WTC11 (cell line): ENCODE measurements at regions not wholly inside any gene's neighbourhood (a gene's known extent, or its start where the extent isn't known, plus 50 kb on each side); places are given as distances from the start of the nearest gene placed in this dataset.

Experiments used
- ATAC-seq: fragments of 200-7000 bp; cut with Tn5 transposase; 2 replicates; pipeline ENCODE4 v1.10.0; 2021; ENCODE audit warnings: mild to moderate bottlenecking, moderate library complexity
- CTCF ChIA-PET: fragments of 300-600 bp; sonication (Branson Sonifier 250); formaldehyde crosslinking; loops from one replicate; lab custom pipeline; 2021; ENCODE audit warnings: antibody characterized with exemption; lab: Charles Lee
- POLR2A ChIA-PET: fragments of 350-600 bp; sonication (Branson Sonifier 250); formaldehyde crosslinking; loops from one replicate; lab custom pipeline; 2021; ENCODE audit warnings: antibody characterized with exemption; lab: Charles Lee
- DNase-seq: peaks from one replicate; pipeline ENCODE4 v3.0.0; 2021; ENCODE audit warnings: low spot score
- H3K27ac Mint-ChIP-seq: 2 replicates; pipeline ENCODE4 v1.8.0; 2021; ENCODE audit warnings: mixed read lengths
- H3K27me3 Mint-ChIP-seq: 2 replicates; pipeline ENCODE4 v1.8.0; 2021; ENCODE audit warnings: low read depth, mild to moderate bottlenecking, moderate library complexity, mixed read lengths
- H3K36me3 Mint-ChIP-seq: 2 replicates; pipeline ENCODE4 v1.8.0; 2021; ENCODE audit warnings: mixed read lengths
- H3K4me1 Mint-ChIP-seq: 2 replicates; pipeline ENCODE4 v1.8.0; 2022; ENCODE audit warnings: mixed read lengths
- H3K4me3 Mint-ChIP-seq: 2 replicates; pipeline ENCODE4 v1.8.0; 2021; ENCODE audit warnings: mild to moderate bottlenecking, moderate library complexity, mixed read lengths
- H3K9me3 Mint-ChIP-seq: 2 replicates; pipeline ENCODE4 v1.8.0; 2021; ENCODE audit warnings: mixed read lengths
- ATF6 ChIP-seq: sonication (generic); formaldehyde crosslinking; IDR thresholded peaks from 2 replicates; pipeline ENCODE4 v1.8.1; 2023; ENCODE audit warnings: mild to moderate bottlenecking, missing genetic modification reagents
- EMX1 ChIP-seq: fragments of 250-450 bp; sonication (Bioruptor Pico); IDR thresholded peaks from 2 replicates; pipeline ENCODE4 v1.8.0; 2021; ENCODE audit warnings: mild to moderate bottlenecking
- ESRRA ChIP-seq: sonication (generic); formaldehyde crosslinking; IDR thresholded peaks from 2 replicates; pipeline ENCODE4 v1.8.1; 2022; ENCODE audit warnings: mild to moderate bottlenecking, missing genetic modification reagents, borderline replicate concordance
- FOXJ3 ChIP-seq: sonication (generic); formaldehyde crosslinking; IDR thresholded peaks from 2 replicates; pipeline ENCODE4 v1.9.0; 2021; ENCODE audit warnings: missing genetic modification reagents, mild to moderate bottlenecking, borderline replicate concordance
- GRHL2 ChIP-seq: fragments of 250-450 bp; sonication (Bioruptor Pico); IDR thresholded peaks from 2 replicates; pipeline ENCODE4 v1.8.0; 2022; ENCODE audit warnings: mild to moderate bottlenecking, moderate library complexity; ENCODE audit not compliant: insufficient replicate concordance, severe bottlenecking
- IRF2 ChIP-seq: sonication (generic); formaldehyde crosslinking; IDR thresholded peaks from 2 replicates; pipeline ENCODE4 v1.8.0; 2022; ENCODE audit warnings: low read depth, missing genetic modification reagents, borderline replicate concordance
- MLX ChIP-seq: sonication (generic); formaldehyde crosslinking; IDR thresholded peaks from 2 replicates; pipeline ENCODE4 v1.8.1; 2023; ENCODE audit warnings: mild to moderate bottlenecking, missing genetic modification reagents, moderate library complexity
- MXD4 ChIP-seq: fragments of 250-450 bp; sonication (Bioruptor Pico); IDR thresholded peaks from 2 replicates; pipeline ENCODE4 v1.8.0; 2021; ENCODE audit warnings: mild to moderate bottlenecking, moderate library complexity, borderline replicate concordance
- NR2C2 ChIP-seq: sonication (generic); formaldehyde crosslinking; IDR thresholded peaks from 2 replicates; pipeline ENCODE4 v1.8.0; 2022; ENCODE audit warnings: mild to moderate bottlenecking, missing genetic modification reagents
- TEAD4 ChIP-seq: sonication (generic); formaldehyde crosslinking; IDR thresholded peaks from 2 replicates; pipeline ENCODE4 v1.8.0; 2022; ENCODE audit warnings: mild to moderate bottlenecking, missing genetic modification reagents
- ZNF416 ChIP-seq: fragments of 250-450 bp; sonication (Bioruptor Pico); IDR thresholded peaks from 2 replicates; pipeline ENCODE4 v1.9.0; 2021; ENCODE audit warnings: mild to moderate bottlenecking, inconsistent platforms
- ZNF423 ChIP-seq: fragments of 250-450 bp; sonication (Bioruptor Pico); IDR thresholded peaks from 2 replicates; pipeline ENCODE4 v2.1.2; 2022; ENCODE audit warnings: mild to moderate bottlenecking, moderate library complexity
- TF ChIP-seq, protein P1 (sequence below): sonication (generic); formaldehyde crosslinking; IDR thresholded peaks from 2 replicates; pipeline ENCODE4 v1.8.0; 2023; ENCODE audit warnings: missing genetic modification reagents
- TF ChIP-seq, protein P2 (sequence below): sonication (generic); formaldehyde crosslinking; IDR thresholded peaks from 2 replicates; pipeline ENCODE4 v1.8.0; 2022; ENCODE audit warnings: missing genetic modification reagents
- TF ChIP-seq, protein P3 (sequence below): fragments of 200-600 bp; IDR thresholded peaks from 2 replicates; pipeline ENCODE4 v1.8.0; 2022; ENCODE audit warnings: antibody characterized with exemption
- TF ChIP-seq, protein P4 (sequence below): sonication (generic); formaldehyde crosslinking; IDR thresholded peaks from 2 replicates; pipeline ENCODE4 v1.8.1; 2022; ENCODE audit warnings: low read depth, mild to moderate bottlenecking, moderate library complexity, missing genetic modification reagents, borderline replicate concordance
- TF ChIP-seq, protein P5 (sequence below): sonication (generic); formaldehyde crosslinking; IDR thresholded peaks from 2 replicates; pipeline ENCODE4 v1.8.0; 2022; ENCODE audit warnings: mild to moderate bottlenecking, missing genetic modification reagents
- TF ChIP-seq, protein P6 (sequence below): sonication (generic); formaldehyde crosslinking; IDR thresholded peaks from 2 replicates; pipeline ENCODE4 v1.8.0; 2022; ENCODE audit warnings: mild to moderate bottlenecking, missing genetic modification reagents
- TF ChIP-seq, protein P7 (sequence below): fragments of 250-450 bp; sonication (Bioruptor Pico); IDR thresholded peaks from 2 replicates; pipeline ENCODE4 v1.9.0; 2021; ENCODE audit warnings: mild to moderate bottlenecking
- TF ChIP-seq, protein P8 (sequence below): sonication (generic); formaldehyde crosslinking; IDR thresholded peaks from 2 replicates; pipeline ENCODE4 v1.8.1; 2023; ENCODE audit warnings: mild to moderate bottlenecking, missing genetic modification reagents

GRCh38 chr4:116546759-116547158 lies 538.6 kb downstream of the TRAM1L1 start:
- TF ChIP-seq MXD4 (CRISPR knock-in tag) (no peak), ZNF416 (CRISPR knock-in tag) (no peak), ESRRA (CRISPR knock-in tag) (no peak), FOXJ3 (CRISPR knock-in tag) (no peak), EMX1 (no peak)
- no peak overlapping the region for H3K4me3 Mint-ChIP-seq
- peaks cover 10% of the 10 kb centered on the region for H3K4me1 Mint-ChIP-seq

DNA sequence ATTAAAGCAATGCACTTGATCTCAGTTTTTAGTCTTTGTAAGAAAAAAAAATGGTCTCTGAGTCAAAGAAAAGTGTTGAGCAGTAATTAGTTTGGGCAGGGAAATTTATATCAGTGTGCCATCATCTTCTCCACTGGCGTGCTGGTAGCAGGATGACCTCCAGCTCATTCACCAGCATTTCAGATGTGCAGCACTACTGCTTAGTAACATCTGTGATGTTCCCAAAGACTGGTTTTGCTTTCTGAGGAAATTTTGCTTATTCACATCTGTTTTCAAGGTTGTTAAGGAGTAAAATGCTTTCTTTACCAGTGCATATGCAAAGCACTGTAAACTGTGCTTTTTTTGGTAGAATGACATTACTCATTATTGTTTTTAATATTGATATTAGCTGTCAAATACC lies 540.4 kb downstream of the TRAM1L1 start:
- POLR2A ChIA-PET, result no interaction called here
- H3K27me3 Mint-ChIP-seq, result no peaks in the 10 kb centered on the region
- DNase-seq, result no peak
- no peak overlapping the region for H3K27ac Mint-ChIP-seq
- CTCF ChIA-PET, result no interaction called here
- H3K4me1 Mint-ChIP-seq, result peaks cover 10% of the 10 kb centered on the region
- no peak overlapping the region for H3K4me3 Mint-ChIP-seq
- peaks cover 4% of the 10 kb centered on the region for H3K9me3 Mint-ChIP-seq
- H3K36me3 Mint-ChIP-seq, result no peaks in the 10 kb centered on the region
- ATAC-seq, result no peak
- TF ChIP-seq, protein P1, sequence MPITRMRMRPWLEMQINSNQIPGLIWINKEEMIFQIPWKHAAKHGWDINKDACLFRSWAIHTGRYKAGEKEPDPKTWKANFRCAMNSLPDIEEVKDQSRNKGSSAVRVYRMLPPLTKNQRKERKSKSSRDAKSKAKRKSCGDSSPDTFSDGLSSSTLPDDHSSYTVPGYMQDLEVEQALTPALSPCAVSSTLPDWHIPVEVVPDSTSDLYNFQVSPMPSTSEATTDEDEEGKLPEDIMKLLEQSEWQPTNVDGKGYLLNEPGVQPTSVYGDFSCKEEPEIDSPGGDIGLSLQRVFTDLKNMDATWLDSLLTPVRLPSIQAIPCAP, result no peak
- TF ChIP-seq, protein P2, sequence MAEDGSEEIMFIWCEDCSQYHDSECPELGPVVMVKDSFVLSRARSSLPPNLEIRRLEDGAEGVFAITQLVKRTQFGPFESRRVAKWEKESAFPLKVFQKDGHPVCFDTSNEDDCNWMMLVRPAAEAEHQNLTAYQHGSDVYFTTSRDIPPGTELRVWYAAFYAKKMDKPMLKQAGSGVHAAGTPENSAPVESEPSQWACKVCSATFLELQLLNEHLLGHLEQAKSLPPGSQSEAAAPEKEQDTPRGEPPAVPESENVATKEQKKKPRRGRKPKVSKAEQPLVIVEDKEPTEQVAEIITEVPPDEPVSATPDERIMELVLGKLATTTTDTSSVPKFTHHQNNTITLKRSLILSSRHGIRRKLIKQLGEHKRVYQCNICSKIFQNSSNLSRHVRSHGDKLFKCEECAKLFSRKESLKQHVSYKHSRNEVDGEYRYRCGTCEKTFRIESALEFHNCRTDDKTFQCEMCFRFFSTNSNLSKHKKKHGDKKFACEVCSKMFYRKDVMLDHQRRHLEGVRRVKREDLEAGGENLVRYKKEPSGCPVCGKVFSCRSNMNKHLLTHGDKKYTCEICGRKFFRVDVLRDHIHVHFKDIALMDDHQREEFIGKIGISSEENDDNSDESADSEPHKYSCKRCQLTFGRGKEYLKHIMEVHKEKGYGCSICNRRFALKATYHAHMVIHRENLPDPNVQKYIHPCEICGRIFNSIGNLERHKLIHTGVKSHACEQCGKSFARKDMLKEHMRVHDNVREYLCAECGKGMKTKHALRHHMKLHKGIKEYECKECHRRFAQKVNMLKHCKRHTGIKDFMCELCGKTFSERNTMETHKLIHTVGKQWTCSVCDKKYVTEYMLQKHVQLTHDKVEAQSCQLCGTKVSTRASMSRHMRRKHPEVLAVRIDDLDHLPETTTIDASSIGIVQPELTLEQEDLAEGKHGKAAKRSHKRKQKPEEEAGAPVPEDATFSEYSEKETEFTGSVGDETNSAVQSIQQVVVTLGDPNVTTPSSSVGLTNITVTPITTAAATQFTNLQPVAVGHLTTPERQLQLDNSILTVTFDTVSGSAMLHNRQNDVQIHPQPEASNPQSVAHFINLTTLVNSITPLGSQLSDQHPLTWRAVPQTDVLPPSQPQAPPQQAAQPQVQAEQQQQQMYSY (CRISPR knock-in tag), result no peak
- TF ChIP-seq MLX (CRISPR knock-in tag) (no peak), ATF6 (CRISPR knock-in tag) (no peak), GRHL2 (CRISPR knock-in tag) (no peak), NR2C2 (no peak), IRF2 (no peak), ZNF423 (CRISPR knock-in tag) (no peak), TEAD4 (CRISPR knock-in tag) (no peak)
- TF ChIP-seq, protein P3, sequence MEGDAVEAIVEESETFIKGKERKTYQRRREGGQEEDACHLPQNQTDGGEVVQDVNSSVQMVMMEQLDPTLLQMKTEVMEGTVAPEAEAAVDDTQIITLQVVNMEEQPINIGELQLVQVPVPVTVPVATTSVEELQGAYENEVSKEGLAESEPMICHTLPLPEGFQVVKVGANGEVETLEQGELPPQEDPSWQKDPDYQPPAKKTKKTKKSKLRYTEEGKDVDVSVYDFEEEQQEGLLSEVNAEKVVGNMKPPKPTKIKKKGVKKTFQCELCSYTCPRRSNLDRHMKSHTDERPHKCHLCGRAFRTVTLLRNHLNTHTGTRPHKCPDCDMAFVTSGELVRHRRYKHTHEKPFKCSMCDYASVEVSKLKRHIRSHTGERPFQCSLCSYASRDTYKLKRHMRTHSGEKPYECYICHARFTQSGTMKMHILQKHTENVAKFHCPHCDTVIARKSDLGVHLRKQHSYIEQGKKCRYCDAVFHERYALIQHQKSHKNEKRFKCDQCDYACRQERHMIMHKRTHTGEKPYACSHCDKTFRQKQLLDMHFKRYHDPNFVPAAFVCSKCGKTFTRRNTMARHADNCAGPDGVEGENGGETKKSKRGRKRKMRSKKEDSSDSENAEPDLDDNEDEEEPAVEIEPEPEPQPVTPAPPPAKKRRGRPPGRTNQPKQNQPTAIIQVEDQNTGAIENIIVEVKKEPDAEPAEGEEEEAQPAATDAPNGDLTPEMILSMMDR, result no peak
- TF ChIP-seq, protein P4, sequence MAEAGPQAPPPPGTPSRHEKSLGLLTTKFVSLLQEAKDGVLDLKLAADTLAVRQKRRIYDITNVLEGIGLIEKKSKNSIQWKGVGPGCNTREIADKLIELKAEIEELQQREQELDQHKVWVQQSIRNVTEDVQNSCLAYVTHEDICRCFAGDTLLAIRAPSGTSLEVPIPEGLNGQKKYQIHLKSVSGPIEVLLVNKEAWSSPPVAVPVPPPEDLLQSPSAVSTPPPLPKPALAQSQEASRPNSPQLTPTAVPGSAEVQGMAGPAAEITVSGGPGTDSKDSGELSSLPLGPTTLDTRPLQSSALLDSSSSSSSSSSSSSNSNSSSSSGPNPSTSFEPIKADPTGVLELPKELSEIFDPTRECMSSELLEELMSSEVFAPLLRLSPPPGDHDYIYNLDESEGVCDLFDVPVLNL, result no peak
- TF ChIP-seq, protein P5, sequence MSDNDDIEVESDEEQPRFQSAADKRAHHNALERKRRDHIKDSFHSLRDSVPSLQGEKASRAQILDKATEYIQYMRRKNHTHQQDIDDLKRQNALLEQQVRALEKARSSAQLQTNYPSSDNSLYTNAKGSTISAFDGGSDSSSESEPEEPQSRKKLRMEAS (CRISPR knock-in tag), result no peak
- TF ChIP-seq, protein P6, sequence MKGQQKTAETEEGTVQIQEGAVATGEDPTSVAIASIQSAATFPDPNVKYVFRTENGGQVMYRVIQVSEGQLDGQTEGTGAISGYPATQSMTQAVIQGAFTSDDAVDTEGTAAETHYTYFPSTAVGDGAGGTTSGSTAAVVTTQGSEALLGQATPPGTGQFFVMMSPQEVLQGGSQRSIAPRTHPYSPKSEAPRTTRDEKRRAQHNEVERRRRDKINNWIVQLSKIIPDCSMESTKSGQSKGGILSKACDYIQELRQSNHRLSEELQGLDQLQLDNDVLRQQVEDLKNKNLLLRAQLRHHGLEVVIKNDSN (CRISPR knock-in tag), result no peak
- TF ChIP-seq, protein P7, sequence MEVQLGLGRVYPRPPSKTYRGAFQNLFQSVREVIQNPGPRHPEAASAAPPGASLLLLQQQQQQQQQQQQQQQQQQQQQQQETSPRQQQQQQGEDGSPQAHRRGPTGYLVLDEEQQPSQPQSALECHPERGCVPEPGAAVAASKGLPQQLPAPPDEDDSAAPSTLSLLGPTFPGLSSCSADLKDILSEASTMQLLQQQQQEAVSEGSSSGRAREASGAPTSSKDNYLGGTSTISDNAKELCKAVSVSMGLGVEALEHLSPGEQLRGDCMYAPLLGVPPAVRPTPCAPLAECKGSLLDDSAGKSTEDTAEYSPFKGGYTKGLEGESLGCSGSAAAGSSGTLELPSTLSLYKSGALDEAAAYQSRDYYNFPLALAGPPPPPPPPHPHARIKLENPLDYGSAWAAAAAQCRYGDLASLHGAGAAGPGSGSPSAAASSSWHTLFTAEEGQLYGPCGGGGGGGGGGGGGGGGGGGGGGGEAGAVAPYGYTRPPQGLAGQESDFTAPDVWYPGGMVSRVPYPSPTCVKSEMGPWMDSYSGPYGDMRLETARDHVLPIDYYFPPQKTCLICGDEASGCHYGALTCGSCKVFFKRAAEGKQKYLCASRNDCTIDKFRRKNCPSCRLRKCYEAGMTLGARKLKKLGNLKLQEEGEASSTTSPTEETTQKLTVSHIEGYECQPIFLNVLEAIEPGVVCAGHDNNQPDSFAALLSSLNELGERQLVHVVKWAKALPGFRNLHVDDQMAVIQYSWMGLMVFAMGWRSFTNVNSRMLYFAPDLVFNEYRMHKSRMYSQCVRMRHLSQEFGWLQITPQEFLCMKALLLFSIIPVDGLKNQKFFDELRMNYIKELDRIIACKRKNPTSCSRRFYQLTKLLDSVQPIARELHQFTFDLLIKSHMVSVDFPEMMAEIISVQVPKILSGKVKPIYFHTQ (CRISPR knock-in tag), result no peak
- TF ChIP-seq, protein P8, sequence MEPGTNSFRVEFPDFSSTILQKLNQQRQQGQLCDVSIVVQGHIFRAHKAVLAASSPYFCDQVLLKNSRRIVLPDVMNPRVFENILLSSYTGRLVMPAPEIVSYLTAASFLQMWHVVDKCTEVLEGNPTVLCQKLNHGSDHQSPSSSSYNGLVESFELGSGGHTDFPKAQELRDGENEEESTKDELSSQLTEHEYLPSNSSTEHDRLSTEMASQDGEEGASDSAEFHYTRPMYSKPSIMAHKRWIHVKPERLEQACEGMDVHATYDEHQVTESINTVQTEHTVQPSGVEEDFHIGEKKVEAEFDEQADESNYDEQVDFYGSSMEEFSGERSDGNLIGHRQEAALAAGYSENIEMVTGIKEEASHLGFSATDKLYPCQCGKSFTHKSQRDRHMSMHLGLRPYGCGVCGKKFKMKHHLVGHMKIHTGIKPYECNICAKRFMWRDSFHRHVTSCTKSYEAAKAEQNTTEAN (CRISPR knock-in tag), result no peak

More at GRCh38 chr4:116546759-116547158, 538.6 kb downstream of the TRAM1L1 start:
- DNase-seq (no peak), ATAC-seq (no peak)
- no peak overlapping the region for H3K27ac Mint-ChIP-seq
- H3K36me3 Mint-ChIP-seq, result no peaks in the 10 kb centered on the region
- H3K27me3 Mint-ChIP-seq, result no peaks in the 10 kb centered on the region
- ChIA-PET POLR2A (no interaction called here), CTCF (no interaction called here)
- peaks cover 4% of the 10 kb centered on the region for H3K9me3 Mint-ChIP-seq
